GM12872 (cell line): ENCODE measurements at regions not wholly inside any gene's neighbourhood (a gene's known extent, or its start where the extent isn't known, plus 50 kb on each side); places are given as distances from the start of the nearest gene placed in this dataset.

Source experiments
- CTCF ChIP-seq: IDR thresholded peaks from 3 replicates; pipeline ENCODE4 v1.5.1; 2011; ENCODE audit warnings: low read depth, mild to moderate bottlenecking, low read length, moderate library complexity; ENCODE audit not compliant: insufficient read depth

GRCh38 chr9:106700676-106701075, 162.3 kb upstream of the ZNF462 start:
- no peak for TF ChIP-seq CTCF

GRCh38 chr9:106701611-106702010, 161.4 kb upstream of the ZNF462 start:
- no peak for TF ChIP-seq CTCF

- no peak for TF ChIP-seq CTCF
Observed at GRCh38 chr9:106704056-106704615, 158.8 kb upstream of the ZNF462 start.

- TF ChIP-seq CTCF: no peak
Observed at GRCh38 chr9:106707291-106707690, 155.7 kb upstream of the ZNF462 start.

GRCh38 chr9:106707738-106708474, 155.1 kb upstream of the ZNF462 start:
- TF ChIP-seq CTCF: no peak

GRCh38 chr9:106708475-106709146, 154.4 kb upstream of the ZNF462 start:
- no peak for TF ChIP-seq CTCF

- no peak for TF ChIP-seq CTCF
Observed at GRCh38 chr9:106712279-106712678, 150.7 kb upstream of the ZNF462 start.
